Body of pancreas (tissue), 4 donors: ENCODE measurements at regions not wholly inside any gene's neighbourhood (a gene's known extent, or its start where the extent isn't known, plus 50 kb on each side); places are given as distances from the start of the nearest gene placed in this dataset.

Experiments
- CTCF ChIP-seq, 7 experiments: fragments of 450-650 bp in 4 of 7; fragments of 200-600 bp in 3 of 7; sonication (generic) in 3 of 7; IDR thresholded peaks; one replicate each; pipeline ENCODE4 v1.5.1; 2016 to 2019; ENCODE audit warnings: antibody characterized with exemption in 7 of 7
- POLR2A ChIP-seq, 3 donors: fragments of 450-650 bp; IDR thresholded peaks; one replicate each; pipeline ENCODE4 v1.6.1; 2016; ENCODE audit warnings: antibody characterized with exemption in 3 of 3, mild to moderate bottlenecking in 2 of 3

GRCh38 chr2:16523711-16524110 lies 141.9 kb downstream of the CYRIA start:
- TF ChIP-seq CTCF (IDR thresholded peaks at IDR 0.05) (no peak), POLR2A (IDR thresholded peaks at IDR 0.05) (no peak)
